ENCODE measurements at regions not wholly inside any gene's neighbourhood (a gene's known extent, or its start where the extent isn't known, plus 50 kb on each side); places are given as distances from the start of the nearest gene placed in this dataset.

- Histone ChIP-seq H3K9me3 (ENCODE audit: control insufficient read depth, low read length) (no peaks in the 10 kb centered on the region), H3K4me1 (ENCODE audit: control insufficient read depth, insufficient read depth, low read length) (no peaks in the 10 kb centered on the region), H3K27me3 (ENCODE audit: control insufficient read depth, insufficient read depth, low read length, poor library complexity, severe bottlenecking) (peaks cover 5% of the 10 kb centered on the region), H3K9ac (ENCODE audit: extremely low read depth, low read length, poor library complexity, severe bottlenecking) (no peak overlapping the region), H3K27ac (ENCODE audit: low read depth, low read length) (no peak overlapping the region), H3K4me3 (ENCODE audit: low read length) (no peak overlapping the region), H3K36me3 (ENCODE audit: control insufficient read depth, insufficient read depth, low read length) (no peaks in the 10 kb centered on the region)
- no peaks in the 10 kb centered on the region for H3K4me1 Mint-ChIP-seq
- 96 to 100% methylated on average over 1 to 3 of the region's 3 CpGs for WGBS, 2 experiments (ENCODE audit: insufficient coverage in 1 of 2, insufficient read length in 1 of 2)
- no peaks in the 10 kb centered on the region for H3K36me3 Mint-ChIP-seq (ENCODE audit: low read depth)
- no peaks in the 10 kb centered on the region for H3K9me3 Mint-ChIP-seq
- no peak for DNase-seq
- H3K4me3 Mint-ChIP-seq: no peak overlapping the region
- H3K27ac Mint-ChIP-seq: no peak overlapping the region
- H3K27me3 Mint-ChIP-seq (ENCODE audit: insufficient read depth): no peaks in the 10 kb centered on the region
- no peak for TF ChIP-seq CTCF (conservative IDR thresholded peaks at IDR 0.05)
Measured at GRCh38 chr2:19818543-19818942, 83.2 kb downstream of the TTC32 start.

GRCh38 chr2:19818039-19818438 lies 83.7 kb downstream of the TTC32 start:
- Histone ChIP-seq H3K4me3 (ENCODE audit: low read length) (no peak overlapping the region), H3K4me1 (ENCODE audit: control insufficient read depth, insufficient read depth, low read length) (no peaks in the 10 kb centered on the region), H3K9me3 (ENCODE audit: control insufficient read depth, low read length) (no peaks in the 10 kb centered on the region), H3K27me3 (ENCODE audit: control insufficient read depth, insufficient read depth, low read length, poor library complexity, severe bottlenecking) (peaks cover 5% of the 10 kb centered on the region), H3K27ac (ENCODE audit: low read depth, low read length) (no peak overlapping the region), H3K36me3 (ENCODE audit: control insufficient read depth, insufficient read depth, low read length) (no peaks in the 10 kb centered on the region), H3K9ac (ENCODE audit: extremely low read depth, low read length, poor library complexity, severe bottlenecking) (no peak overlapping the region)
- TF ChIP-seq CTCF (conservative IDR thresholded peaks at IDR 0.05): no peak
- H3K27ac Mint-ChIP-seq: no peak overlapping the region
- no peak for DNase-seq
- no peaks in the 10 kb centered on the region for H3K36me3 Mint-ChIP-seq (ENCODE audit: low read depth)
- no peaks in the 10 kb centered on the region for H3K27me3 Mint-ChIP-seq (ENCODE audit: insufficient read depth)
- H3K4me3 Mint-ChIP-seq: no peak overlapping the region
- H3K4me1 Mint-ChIP-seq: no peaks in the 10 kb centered on the region
- no peaks in the 10 kb centered on the region for H3K9me3 Mint-ChIP-seq
- 92 to 97% methylated on average over 3 of the region's 3 CpGs for WGBS, 2 experiments (ENCODE audit: insufficient coverage in 1 of 2, insufficient read length in 1 of 2)

- DNase-seq: no peak
- no peak overlapping the region for H3K27ac Mint-ChIP-seq
- no peak overlapping the region for H3K4me3 Mint-ChIP-seq
Measured at GRCh38 chr2:19815746-19816145, 86.0 kb downstream of the TTC32 start.

More at GRCh38 chr2:19815746-19816145, 86.0 kb downstream of the TTC32 start:
- Histone ChIP-seq H3K9ac (ENCODE audit: extremely low read depth, low read length, poor library complexity, severe bottlenecking) (no peak overlapping the region), H3K9me3 (ENCODE audit: control insufficient read depth, low read length) (no peaks in the 10 kb centered on the region), H3K27me3 (ENCODE audit: control insufficient read depth, insufficient read depth, low read length, poor library complexity, severe bottlenecking) (peaks cover 5% of the 10 kb centered on the region), H3K27ac (ENCODE audit: low read depth, low read length) (no peak overlapping the region), H3K36me3 (ENCODE audit: control insufficient read depth, insufficient read depth, low read length) (no peaks in the 10 kb centered on the region), H3K4me1 (ENCODE audit: control insufficient read depth, insufficient read depth, low read length) (no peaks in the 10 kb centered on the region), H3K4me3 (ENCODE audit: low read length) (no peak overlapping the region)
- H3K9me3 Mint-ChIP-seq: no peaks in the 10 kb centered on the region
- no peaks in the 10 kb centered on the region for H3K4me1 Mint-ChIP-seq
- no peak for TF ChIP-seq CTCF (conservative IDR thresholded peaks at IDR 0.05)
- no peaks in the 10 kb centered on the region for H3K36me3 Mint-ChIP-seq (ENCODE audit: low read depth)
- no peaks in the 10 kb centered on the region for H3K27me3 Mint-ChIP-seq (ENCODE audit: insufficient read depth)
- WGBS, 2 experiments (ENCODE audit: insufficient coverage in 1 of 2, insufficient read length in 1 of 2): 100% methylated on average over 1 of the region's 1 CpG; no CpG with 5 or more reads in 1 of the 2 experiments
